HS-5 (cell line): ENCODE measurements at regions not wholly inside any gene's neighbourhood (a gene's known extent, or its start where the extent isn't known, plus 50 kb on each side); places are given as distances from the start of the nearest gene placed in this dataset.
"Not testable (repeated sequence)": the region's sequence is repeated elsewhere in the genome, so short reads cannot be mapped to it uniquely, and the experiment has no call there.

Experiments used
- DNase-seq: peaks from one replicate; pipeline ENCODE4 v3.0.0-alpha.2; 2012; ENCODE audit warnings: low read depth

DNA sequence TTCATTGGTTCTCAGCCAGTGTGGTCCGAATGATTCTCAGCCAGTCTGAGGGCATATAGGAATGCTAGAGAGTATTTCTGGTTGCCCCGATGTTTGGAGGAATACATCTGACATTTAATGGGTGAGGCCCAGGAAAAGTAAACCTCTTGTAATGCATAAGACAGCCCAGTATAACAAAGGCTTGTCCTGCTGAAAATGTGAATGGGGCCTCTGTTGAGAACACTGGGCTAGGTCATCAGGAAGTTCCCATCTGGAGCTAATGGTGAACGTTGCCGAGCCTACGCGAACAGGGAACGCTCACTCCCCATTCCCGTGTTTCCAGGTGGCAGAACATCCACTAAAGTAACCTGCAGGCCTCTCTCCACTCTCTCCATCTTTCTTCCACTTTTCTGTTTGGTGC is 132.0 kb upstream of the CLNK start:
- DNase-seq = no peak

DNA sequence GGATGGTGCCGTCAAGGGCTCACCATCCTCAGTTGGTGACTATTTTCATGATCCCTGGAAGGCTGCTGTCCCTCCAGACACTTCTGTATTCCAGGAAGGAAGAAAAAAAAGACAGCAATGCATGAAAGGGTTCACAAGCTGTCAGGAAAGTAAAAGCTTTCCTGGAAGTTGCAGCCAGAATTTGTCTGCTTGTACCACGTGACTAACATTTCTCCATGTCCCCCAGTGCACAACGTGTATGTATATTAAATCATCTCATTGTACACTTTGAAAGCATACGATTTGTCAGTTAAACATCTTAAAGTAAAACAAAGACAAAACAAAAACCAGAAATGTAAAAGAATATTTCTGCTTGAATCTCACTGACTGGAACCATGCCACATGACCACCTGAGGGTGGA is 127.4 kb upstream of the CLNK start:
- DNase-seq = no peak

DNA sequence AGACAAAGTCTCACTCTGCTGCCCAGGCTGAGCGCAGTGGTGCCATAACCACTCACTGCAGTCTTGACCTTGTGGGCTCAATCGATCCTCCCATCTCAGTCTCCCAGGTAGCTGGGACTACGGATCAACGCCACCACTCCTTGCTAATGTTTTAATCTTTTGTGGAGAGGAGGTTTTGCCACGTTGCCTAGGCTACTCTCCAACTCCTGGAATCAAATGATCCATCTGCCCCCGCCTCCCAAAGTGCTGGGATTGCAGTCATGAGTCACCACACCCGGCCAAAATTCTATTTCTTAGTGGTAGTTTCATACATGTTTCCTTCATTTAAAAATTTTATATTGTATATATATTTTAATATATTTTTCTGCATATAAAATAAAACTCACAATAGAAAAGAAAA is 125.8 kb upstream of the CLNK start:
- DNase-seq = no peak

DNA sequence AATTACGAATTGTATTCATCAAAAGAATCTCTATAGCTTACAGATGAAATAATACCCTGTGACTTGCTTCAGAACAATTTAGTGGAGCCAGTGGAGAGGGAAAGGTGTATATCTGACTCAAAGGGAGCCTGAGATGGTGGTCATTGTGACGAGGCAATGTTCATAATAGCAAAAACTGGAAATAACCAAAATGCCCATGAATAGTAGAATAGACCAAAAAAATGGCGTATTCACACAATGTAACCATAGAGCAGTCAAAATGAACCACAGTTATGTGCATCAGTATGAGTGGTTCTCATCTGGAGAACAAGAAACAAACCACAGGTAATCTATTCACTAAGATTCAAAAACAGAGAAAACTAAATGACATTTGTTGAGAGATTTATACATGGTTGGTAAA is 125.3 kb upstream of the CLNK start:
- DNase-seq = no peak

DNA sequence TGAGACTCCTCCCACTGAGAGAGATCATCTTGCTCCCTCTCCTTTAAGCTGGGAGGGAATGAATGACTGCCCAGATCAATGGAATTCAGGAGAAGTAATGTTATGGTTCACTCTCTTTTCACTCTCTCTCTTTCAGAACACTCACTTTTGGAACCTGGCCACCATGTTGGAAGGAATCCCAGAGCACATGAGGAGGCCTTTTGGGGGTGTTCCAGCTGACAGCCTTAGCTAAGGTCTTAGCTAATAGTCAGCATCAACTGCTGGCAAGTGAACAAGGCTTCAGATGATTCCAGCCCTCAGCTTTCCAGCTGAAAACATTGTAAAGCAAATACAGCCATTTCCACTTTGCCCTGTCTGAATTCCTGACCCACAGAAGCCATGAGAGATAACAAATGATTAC is 124.0 kb upstream of the CLNK start:
- no peak for DNase-seq

DNA sequence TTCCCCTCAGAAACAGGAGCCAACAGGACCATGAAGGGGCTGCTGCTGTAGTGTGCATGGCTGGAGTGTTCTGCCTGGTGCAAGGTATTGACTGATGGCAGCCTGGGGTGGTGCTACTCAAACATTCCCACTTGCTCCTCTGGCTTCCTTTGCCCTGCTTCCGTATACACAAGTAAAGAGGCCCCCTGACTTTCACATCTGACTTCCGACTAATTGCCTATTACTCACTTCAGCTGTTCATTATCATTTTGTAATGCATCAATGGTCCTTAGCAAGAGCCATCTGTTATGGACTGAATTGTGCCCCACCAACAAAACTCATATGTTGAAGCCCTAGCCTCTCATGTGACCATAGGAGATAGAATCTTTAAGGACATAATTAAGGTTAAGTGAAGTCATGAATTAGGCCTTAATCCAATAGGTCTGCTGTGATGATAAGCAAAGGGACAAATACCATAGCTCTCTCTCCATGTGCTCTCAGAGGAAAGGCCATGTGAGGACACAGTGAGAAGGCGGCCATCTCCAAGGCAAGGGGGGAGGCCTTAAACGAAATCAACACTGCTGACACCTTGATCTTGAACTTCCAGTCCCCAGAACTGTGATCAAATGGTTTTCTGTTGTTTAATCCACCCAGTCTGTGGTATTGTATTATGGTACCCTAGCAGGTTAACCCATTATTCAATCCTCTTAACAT is 122.5 kb upstream of the CLNK start:
- DNase-seq = no peak

DNA sequence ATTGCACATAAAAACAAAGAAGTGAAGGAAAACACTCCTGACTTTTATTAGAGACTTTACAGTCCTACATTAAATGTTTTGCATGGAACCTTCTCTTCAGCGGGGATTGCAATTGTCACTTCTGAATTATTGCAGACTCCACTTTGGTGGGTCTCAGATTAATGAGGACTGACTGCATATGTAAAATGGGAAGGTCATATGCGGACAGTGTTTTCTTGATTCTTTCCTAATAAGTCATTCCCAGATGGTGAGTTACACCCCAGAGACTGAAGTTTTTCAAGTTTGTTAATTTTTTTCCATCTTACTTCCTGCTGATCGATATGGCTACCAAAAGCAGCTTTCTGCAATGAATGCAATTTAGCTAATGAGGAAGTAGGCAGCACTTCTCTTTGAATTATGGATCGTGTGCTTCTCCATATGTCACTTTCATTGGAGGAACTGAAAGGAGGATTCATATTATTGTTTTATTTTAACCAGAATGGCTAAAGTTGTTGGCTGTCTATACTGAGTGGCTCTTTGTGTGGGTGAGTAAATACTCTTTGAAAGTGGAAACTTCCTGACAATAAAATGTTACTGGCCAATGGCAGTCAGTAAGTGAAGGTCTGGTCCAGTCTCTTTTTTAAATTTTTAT is 119.3 kb upstream of the CLNK start:
- no peak for DNase-seq

DNA sequence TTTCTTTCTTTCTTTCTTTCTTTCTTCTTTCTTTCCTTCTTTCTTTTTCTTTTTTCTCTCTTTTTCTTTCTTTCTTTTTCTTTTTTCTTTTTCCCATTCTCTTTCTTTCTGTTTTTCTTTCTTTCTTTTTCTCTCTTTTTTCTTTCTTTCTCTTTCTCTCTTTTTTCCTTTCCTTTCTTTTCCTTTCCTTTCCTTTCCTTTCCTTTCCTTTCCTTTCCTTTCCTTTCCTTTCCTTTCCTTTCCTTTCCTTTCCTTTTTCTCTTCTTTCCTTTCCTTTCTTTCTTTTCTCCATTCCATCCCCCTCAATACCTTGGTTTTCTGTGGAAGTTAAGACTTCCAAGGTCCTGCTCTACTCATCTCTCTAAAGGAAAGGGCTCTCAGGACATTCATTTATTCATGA is 102.8 kb upstream of the CLNK start:
- DNase-seq = no peak

DNA sequence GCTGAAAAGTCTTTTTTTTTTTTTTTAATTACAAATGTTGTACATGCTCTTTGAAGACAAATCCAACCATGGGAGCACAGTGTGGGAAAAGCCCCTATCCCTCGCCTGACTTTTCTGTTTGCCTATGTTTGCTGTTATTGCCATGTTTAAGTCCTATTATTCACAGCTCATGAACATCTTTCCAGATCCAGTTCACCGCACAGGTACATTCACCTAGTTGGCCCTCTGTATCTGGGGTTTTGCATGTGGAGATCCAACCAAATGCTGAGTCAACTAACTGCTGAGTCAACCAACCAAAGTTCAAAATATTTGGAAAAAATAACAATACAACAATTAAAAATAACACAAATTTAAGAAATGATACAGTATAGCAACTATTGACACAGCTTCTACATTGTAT is 100.1 kb upstream of the CLNK start:
- no peak for DNase-seq

DNA sequence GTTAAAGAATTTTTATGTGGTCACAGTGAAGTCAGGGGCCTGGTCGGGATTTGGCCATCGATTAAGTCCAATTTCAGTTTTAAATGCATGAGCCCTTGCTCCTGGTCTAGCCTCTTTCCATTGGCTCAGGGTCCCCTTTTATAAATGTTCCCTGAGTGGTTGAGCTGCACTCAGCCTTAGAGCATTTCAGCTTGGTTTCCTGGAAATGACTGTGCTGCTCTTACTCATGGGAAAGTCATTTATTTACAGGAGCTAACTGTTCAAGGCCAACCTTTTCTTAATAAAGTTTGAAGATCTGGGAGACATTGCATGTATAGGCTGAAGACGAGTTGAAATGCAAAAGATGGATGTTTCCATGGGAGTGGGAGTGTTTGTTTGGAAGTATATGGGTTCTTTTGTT is 98.8 kb upstream of the CLNK start:
- peak; percentile 9 for DNase-seq

DNA sequence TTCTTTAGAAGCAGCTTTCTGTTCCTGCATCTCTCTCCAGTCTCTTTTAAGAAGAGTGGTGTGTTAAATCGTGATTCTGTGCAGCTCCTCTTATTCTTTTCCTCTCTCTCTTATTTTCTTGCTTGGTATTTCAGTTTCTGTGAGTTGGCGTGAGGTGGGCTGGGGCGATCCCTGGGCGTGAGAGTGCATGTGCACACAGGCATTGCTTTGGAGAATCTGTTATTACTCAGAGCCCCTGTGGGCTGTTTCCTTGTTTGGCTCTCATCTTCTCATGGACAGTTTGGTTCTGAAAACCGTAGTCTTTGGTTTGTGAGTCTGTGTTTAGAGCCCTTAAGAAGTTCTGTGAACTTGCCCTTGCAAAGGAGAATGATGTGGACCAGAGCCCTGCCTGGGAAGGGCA is 97.2 kb upstream of the CLNK start:
- DNase-seq = no peak

DNA sequence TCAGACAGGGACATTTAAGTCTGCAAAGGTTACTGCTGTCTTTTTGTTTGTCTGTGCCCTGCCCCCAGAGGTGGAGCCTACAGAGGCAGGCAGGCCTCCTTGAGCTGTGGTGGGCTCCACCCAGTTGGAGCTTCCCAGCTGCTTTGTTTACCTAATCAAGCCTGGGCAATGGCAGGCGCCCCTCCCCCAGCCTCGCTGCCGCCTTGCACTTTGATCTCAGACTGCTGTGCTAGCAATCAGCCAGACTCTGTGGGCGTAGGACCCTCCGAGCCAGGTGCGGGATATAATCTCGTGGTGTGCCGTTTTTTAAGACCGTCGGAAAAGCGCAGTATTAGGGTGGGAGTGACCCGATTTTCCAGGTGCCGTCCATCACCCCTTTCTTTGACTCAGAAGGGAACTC is 96.2 kb upstream of the CLNK start:
- not testable (repeated sequence) for DNase-seq

DNA sequence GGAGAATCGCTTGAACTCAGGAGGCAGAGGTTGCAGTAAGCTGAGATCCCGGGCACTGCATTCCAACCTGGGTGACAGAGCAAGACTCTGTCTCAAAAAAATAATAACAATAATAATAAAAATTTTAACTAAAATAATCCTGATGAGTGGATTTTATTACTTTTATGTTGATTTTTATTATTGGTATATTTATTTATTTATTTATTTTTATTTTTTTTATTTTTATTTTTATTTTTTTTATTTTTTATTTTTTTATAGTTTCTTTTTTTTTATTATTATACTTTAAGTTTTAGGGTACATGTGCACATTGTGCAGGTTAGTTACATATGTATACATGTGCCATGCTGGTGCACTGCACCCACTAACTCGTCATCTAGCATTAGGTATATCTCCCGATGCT is 90.6 kb upstream of the CLNK start:
- not testable (repeated sequence) for DNase-seq

DNA sequence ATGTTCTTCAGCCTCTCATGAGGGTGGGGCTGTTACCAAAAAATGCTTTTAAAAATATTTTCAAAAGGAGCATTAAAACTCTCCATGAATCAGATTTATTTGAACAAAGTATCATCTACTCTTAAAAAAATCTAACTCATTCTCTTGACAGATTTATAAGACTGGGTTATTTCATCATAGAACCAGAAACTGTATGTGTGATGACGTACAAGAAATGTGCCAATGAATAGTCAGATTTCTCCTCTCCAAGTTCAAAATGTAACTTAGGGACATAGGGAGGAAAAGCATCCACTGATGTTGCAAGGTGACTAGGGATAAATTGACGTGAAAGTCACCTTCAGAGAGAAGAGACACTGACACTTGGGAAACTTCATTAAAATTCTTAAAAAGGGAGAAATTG is 89.1 kb upstream of the CLNK start:
- DNase-seq = no peak

DNA sequence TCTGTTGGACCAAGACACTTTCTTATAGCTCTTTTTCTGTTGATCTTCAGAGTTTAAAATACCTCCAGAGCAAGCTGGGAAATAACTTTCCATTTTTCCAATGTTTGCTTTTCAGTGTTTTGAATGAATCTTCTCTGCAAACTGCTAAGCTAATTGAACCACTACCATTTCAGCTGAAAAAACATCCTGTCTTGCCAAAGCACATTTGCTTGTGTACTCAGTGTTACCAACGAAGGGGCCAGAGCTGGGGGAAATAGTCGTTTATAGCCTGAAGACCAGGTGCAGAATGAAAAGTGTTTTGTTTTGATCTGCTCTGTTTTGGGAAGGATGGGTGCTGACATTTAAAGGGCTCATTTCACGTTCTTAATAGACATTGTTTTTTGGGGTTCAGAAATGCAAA is 88.4 kb upstream of the CLNK start:
- DNase-seq = no peak

DNA sequence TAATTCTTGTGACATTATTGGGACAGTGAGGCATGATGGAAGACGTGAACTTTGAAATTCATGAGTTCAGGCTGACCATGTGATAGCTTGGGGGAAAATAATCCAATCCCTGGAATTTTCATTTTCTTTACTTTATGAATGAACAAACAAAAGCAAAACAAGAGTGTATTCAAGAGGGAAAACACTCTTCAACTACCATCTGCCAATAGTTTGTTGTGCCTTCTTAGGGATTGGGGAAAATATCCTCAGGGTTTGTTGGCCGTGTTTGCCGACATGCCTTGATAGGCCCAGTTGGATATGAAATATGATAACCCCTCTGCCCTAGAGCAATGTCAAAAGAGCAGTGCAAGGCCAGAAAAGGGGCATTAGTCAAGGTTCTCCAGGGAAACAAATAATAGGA is 80.8 kb upstream of the CLNK start:
- DNase-seq = no peak

DNA sequence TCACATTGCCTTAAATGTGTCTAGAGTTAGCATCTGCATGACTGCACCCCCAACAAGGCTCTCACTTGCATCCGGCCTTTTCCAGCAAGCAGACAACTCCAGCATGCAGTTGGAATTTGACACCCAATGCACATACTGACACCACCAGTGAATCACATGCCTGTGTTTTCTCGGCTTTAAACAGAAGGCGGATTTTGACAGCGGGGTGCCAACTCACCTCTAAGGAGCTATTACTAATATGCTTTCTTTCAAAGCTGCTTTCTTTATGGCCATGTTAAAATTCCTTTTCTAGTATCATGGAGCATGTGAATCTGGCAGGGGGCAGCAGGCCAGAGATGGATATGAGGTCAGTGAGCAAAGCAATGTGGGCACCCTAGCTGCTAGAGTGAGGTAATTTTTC is 78.0 kb upstream of the CLNK start:
- DNase-seq = peak; percentile 22

DNA sequence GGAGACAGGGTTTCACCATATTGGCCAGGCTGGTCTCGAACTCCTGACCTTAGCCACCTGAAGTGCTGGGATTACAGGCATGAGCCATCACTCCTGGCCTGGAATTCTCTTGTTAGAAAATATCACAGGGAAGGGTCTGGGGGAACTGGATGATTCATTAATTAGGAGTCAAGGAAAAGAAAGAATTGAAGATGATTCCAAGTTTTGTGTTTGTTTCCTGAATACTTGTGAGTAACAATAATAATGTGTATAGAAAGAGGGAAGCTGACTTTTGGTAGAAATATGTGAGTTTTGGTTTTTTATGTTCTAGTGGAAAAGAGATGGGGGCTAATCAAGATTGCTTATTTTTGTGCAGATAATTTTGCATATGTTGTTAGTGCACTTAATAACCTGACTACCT is 77.3 kb upstream of the CLNK start:
- DNase-seq = no peak

DNA sequence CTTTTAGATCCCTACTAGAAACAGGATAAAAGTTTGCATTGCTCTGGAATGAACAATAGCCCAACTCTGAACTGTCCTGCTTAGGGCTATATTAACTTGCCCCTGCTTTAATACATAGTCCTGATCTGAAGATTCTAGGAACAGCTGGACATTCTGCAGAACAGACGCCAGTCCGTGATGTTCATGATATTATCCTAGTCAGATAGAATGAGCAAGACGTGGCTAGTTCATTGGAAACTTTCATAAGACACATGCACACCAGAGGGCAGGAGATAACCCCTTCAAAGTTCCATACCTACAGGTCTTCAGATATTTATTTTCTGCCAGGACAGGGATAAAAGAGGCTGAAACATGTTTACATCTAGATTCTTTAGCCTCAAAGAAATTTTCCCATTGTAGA is 75.5 kb upstream of the CLNK start:
- DNase-seq = no peak

DNA sequence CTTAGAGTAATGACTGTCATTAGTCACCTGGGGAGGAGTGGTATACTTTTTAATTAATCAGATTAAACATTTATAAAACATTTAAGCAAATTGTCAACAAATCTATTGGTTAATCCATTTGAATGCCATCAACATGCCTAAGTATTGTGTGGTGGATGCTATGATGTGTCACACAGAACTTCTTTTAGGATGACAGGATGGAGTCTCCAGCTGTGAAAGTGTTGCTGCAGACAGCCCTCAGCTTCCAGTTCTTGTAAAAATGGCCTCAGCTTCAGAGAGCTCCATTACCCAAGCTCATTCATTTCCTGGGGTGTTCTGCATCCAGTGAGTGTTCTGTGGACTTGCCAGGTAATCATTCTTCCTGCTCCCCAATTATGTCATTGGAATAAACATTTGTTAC is 74.3 kb upstream of the CLNK start:
- DNase-seq = no peak

DNA sequence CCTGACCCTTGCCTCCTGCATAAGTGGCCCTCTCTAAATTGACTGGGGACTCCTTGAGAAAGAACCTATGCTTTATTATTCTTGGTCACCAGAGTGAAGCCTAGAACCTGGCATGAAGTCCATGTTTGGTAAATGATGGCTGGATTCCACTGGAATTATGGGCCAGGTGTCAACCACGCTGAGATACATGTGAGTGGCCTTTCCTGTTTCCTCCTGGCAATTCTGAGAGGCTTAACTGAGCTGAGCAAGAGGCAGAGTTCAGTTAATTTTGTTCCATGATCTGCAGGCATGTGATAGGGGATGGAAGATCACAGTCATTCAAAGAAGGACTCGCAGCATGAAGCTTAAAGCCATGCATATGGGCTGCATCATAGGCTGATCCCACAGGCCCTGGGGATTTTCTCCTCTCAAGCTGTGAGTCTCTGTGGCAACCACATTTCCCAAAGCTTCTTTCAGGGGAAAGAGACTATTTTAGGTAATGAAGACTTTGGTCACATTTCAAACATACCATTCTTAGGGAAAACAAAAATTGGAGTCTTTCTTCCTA is 69.4 kb upstream of the CLNK start:
- no peak for DNase-seq

DNA sequence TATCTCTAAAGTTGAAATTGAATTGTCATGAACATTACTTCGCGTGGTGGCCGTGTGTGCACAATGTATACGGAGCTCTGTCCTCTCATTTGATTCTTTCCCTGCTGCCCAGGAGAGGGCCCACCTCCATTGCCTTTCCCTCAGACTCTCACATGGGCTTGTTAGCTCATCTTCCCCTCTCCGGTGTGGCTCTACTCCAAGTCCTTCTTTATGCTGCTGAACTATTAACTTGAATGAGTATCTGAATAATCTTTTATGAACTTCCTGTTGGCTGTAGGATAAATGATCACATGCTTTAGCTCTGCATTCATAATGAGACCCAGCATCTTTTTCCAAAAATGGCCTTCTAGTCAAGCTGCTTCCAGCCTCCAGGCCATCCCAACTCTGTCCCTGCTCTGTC is 68.8 kb upstream of the CLNK start:
- DNase-seq = no peak

DNA sequence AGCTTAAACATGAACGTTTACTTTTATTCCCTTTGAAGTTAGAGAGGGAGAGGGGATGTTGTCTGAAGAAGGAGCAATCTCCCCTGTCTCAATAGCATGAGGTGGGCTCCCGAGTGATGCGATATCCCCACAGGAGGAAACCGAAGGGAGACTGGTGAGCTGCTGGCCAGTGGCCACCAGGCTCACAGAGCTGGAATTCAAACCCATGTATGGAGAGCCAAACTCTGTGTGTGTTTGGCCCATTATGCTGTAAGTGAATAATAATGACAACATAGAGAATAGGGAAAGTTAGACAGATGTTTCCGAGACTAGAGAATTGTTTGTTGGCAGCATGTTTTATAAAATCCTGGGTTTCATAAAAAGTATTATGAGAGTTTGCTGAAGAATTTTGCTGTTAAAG is 66.1 kb upstream of the CLNK start:
- DNase-seq = no peak

DNA sequence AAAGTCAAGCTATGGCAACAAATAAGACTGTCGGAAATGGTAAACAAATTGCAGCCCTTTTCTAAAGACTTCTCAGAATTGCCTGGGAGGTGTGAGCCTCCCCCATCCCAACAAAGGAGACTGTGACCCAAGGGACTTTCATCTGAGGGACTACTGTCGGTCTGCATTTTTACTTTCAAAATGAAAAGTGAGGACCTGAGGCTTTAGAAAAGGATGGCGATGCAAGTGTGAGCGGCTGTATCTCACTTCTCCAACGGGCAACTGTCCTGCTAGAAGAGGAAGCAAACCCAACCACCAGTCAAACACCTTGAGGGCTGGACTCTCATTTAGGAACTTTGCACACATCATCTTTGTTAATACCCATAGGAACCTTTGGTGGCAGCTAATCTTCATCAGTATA is 62.6 kb upstream of the CLNK start:
- no peak for DNase-seq
